B cell (primary cell): ENCODE measurements at regions not wholly inside any gene's neighbourhood (a gene's known extent, or its start where the extent isn't known, plus 50 kb on each side); places are given as distances from the start of the nearest gene placed in this dataset.

Experiments used
- CTCF ChIP-seq: fragments of 200-600 bp; IDR thresholded peaks from one replicate; pipeline ENCODE4 v1.8.0; 2022; ENCODE audit warnings: antibody characterized with exemption, mild to moderate bottlenecking
- EZH2 ChIP-seq: IDR thresholded peaks from 2 replicates; pipeline ENCODE4 v1.6.1; 2012; ENCODE audit warnings: borderline replicate concordance, low read depth, mild to moderate bottlenecking, moderate library complexity, low read length; ENCODE audit not compliant: insufficient read depth, poor library complexity, severe bottlenecking

DNA sequence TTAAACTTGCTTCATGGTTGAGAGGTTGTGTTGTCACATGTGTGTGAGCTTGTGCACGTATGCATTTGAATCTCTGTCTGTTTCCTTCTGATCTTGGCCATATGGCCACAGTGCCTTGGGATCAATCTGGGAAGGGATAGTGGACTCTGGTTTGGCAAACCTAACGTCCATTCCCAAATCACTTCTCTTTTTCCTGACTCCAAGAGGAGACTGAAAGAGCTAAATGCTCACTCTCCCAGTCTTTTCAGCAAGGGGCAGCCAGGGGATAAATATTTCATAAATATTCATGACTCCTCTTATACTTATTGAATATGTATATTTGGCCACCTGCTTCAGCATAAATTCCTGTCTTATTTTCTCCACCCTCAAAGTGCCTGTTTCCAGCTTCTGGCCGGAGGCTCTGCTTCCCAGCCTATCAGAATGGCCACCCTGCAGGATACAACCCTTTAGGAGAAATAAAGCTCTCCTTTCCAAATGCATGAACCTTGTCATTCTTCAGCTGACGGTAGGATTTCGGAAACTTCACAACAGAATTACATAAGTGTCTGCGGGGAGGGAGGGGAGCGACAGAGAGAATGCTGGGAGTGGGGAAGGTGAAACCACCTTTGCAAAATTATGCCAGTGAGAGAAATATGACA lies 112.2 kb upstream of the COPS8 start:
- TF ChIP-seq CTCF: no peak
- no peak for TF ChIP-seq EZH2
